ENCODE measurements at regions not wholly inside any gene's neighbourhood (a gene's known extent, or its start where the extent isn't known, plus 50 kb on each side); places are given as distances from the start of the nearest gene placed in this dataset.

DNA sequence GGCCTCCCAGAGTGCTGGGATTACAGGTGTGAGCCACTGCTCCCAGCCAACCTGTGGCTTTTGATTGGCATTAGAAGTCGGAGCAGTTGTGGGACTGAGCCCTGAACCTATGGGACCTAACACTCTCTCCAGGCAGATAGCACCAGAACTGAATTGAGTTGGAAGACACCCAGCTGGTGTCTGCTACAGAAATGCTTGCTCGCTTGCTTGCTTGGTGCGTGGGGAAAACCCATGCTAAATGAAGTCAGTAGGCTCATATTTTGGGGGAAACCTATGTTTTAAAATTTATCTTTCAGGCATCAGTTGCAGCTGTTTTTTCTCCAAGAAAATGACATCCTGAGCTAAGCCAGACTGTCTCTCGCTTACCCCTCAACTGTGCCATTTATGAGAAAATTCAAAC, 158.5 kb upstream of the RFC3 start:
- TF ChIP-seq, protein P1, sequence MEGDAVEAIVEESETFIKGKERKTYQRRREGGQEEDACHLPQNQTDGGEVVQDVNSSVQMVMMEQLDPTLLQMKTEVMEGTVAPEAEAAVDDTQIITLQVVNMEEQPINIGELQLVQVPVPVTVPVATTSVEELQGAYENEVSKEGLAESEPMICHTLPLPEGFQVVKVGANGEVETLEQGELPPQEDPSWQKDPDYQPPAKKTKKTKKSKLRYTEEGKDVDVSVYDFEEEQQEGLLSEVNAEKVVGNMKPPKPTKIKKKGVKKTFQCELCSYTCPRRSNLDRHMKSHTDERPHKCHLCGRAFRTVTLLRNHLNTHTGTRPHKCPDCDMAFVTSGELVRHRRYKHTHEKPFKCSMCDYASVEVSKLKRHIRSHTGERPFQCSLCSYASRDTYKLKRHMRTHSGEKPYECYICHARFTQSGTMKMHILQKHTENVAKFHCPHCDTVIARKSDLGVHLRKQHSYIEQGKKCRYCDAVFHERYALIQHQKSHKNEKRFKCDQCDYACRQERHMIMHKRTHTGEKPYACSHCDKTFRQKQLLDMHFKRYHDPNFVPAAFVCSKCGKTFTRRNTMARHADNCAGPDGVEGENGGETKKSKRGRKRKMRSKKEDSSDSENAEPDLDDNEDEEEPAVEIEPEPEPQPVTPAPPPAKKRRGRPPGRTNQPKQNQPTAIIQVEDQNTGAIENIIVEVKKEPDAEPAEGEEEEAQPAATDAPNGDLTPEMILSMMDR (conservative IDR thresholded peaks at IDR 0.05): no peak
- TF ChIP-seq ZFX (IDR thresholded peaks at IDR 0.05): no peak

Measured in C4-2B (cell line).